ENCODE measurements at regions not wholly inside any gene's neighbourhood (a gene's known extent, or its start where the extent isn't known, plus 50 kb on each side); places are given as distances from the start of the nearest gene placed in this dataset.
"Not testable (repeated sequence)": the region's sequence is repeated elsewhere in the genome, so short reads cannot be mapped to it uniquely, and the experiment has no call there.

- H3K27ac ChIP-seq (ENCODE audit: insufficient read depth in 1 of 2, low read depth in 1 of 2, low read length in 2 of 2, poor library complexity in 1 of 2, severe bottlenecking in 2 of 2); H3K27me3 ChIP-seq (replicated peaks in 2 of 5; ENCODE audit: control insufficient read depth in 4 of 5, insufficient read depth in 5 of 5, low read length in 4 of 5); POLR2A ChIA-PET; H3K9me3 ChIP-seq (ENCODE audit: control extremely low read depth in 1 of 5, control insufficient read depth in 4 of 5, insufficient read depth in 2 of 5, low read depth in 1 of 5, low read length in 4 of 5); H3K4me3 ChIP-seq (ENCODE audit: control insufficient read depth in 1 of 7, extremely low read depth in 1 of 7, insufficient read depth in 4 of 7, low read depth in 2 of 7, low read length in 6 of 7); DNase-seq; H3K36me3 ChIP-seq (ENCODE audit: control insufficient read depth in 4 of 4, insufficient read depth in 4 of 4, low read length in 3 of 4); CTCF ChIA-PET: not testable (repeated sequence)
- WGBS (ENCODE audit: insufficient coverage): 100% methylated on average over 1 of the region's 4 CpGs
- H3K4me1 ChIP-seq (ENCODE audit: control extremely low read depth in 1 of 4, control insufficient read depth in 4 of 4, insufficient read depth in 4 of 4, low read length in 3 of 4): peaks cover 0 to 14% (median 13%) of the 10 kb centered on the region in 4 experiments
Measured at GRCh38 chr5:91285062-91285461, 98.1 kb downstream of the ARRDC3 start.

GRCh38 chr5:91283899-91284298 lies 99.2 kb downstream of the ARRDC3 start:
- Histone ChIP-seq H3K4me1 (ENCODE audit: control extremely low read depth in 1 of 4, control insufficient read depth in 4 of 4, insufficient read depth in 4 of 4, low read length in 3 of 4) (peaks cover 0 to 24% (median 23%) of the 10 kb centered on the region in 4 experiments), H3K9me3 (ENCODE audit: control extremely low read depth in 1 of 5, control insufficient read depth in 4 of 5, insufficient read depth in 2 of 5, low read depth in 1 of 5, low read length in 4 of 5) (peaks cover 0 to 4% (median 0%) of the 10 kb centered on the region in 5 experiments), H3K36me3 (ENCODE audit: control insufficient read depth in 4 of 4, insufficient read depth in 4 of 4, low read length in 3 of 4) (no peaks in the 10 kb centered on the region), H3K27ac (ENCODE audit: insufficient read depth in 1 of 2, low read depth in 1 of 2, low read length in 2 of 2, poor library complexity in 1 of 2, severe bottlenecking in 2 of 2) (no peak overlapping the region), H3K4me3 (ENCODE audit: control insufficient read depth in 1 of 7, extremely low read depth in 1 of 7, insufficient read depth in 4 of 7, low read depth in 2 of 7, low read length in 6 of 7) (no peak overlapping the region), H3K27me3 (replicated peaks in 2 of 5; ENCODE audit: control insufficient read depth in 4 of 5, insufficient read depth in 5 of 5, low read length in 4 of 5) (no peaks in the 10 kb centered on the region)
- peak in 2 of 3 donors; percentile 72 to 77 for DNase-seq
- CTCF ChIA-PET: no interaction called here
- POLR2A ChIA-PET: no interaction called here

- H3K4me3 ChIP-seq (ENCODE audit: control insufficient read depth in 1 of 7, extremely low read depth in 1 of 7, insufficient read depth in 4 of 7, low read depth in 2 of 7, low read length in 6 of 7): no peak overlapping the region
- ChIA-PET CTCF (interaction anchor here (1.4 kb wide), 1 partner anchor 17 kb away, joined by 3 read pairs; no protein-coding TSS in a partner anchor), POLR2A (no interaction called here)
- no peak overlapping the region for H3K27ac ChIP-seq (ENCODE audit: insufficient read depth in 1 of 2, low read depth in 1 of 2, low read length in 2 of 2, poor library complexity in 1 of 2, severe bottlenecking in 2 of 2)
- H3K4me1 ChIP-seq (ENCODE audit: control extremely low read depth in 1 of 4, control insufficient read depth in 4 of 4, insufficient read depth in 4 of 4, low read length in 3 of 4): peaks cover 0 to 24% (median 23%) of the 10 kb centered on the region in 4 experiments
- WGBS (ENCODE audit: insufficient coverage): 90% methylated on average over 3 of the region's 4 CpGs
- DNase-seq: no peak
- peaks cover 0 to 3% (median 0%) of the 10 kb centered on the region in 5 experiments for H3K27me3 ChIP-seq (replicated peaks in 2 of 5; ENCODE audit: control insufficient read depth in 4 of 5, insufficient read depth in 5 of 5, low read length in 4 of 5)
- no peaks in the 10 kb centered on the region for H3K36me3 ChIP-seq (ENCODE audit: control insufficient read depth in 4 of 4, insufficient read depth in 4 of 4, low read length in 3 of 4)
- peaks cover 0 to 4% (median 0%) of the 10 kb centered on the region in 5 experiments for H3K9me3 ChIP-seq (ENCODE audit: control extremely low read depth in 1 of 5, control insufficient read depth in 4 of 5, insufficient read depth in 2 of 5, low read depth in 1 of 5, low read length in 4 of 5)
Measured at GRCh38 chr5:91283326-91283725, 99.8 kb downstream of the ARRDC3 start.

- H3K27me3 ChIP-seq (replicated peaks in 2 of 5; ENCODE audit: control insufficient read depth in 4 of 5, insufficient read depth in 5 of 5, low read length in 4 of 5): peaks cover 0 to 7% (median 0%) of the 10 kb centered on the region in 5 experiments
- H3K4me1 ChIP-seq (ENCODE audit: control extremely low read depth in 1 of 4, control insufficient read depth in 4 of 4, insufficient read depth in 4 of 4, low read length in 3 of 4): peaks cover 0 to 24% (median 23%) of the 10 kb centered on the region in 4 experiments
- WGBS (ENCODE audit: insufficient coverage): 76% methylated on average over 4 of the region's 7 CpGs
- ChIA-PET CTCF (interaction anchor here (1.4 to 2.9 kb wide), 2 partner anchors 19 to 102 kb away, joined by 3 to 13 read pairs; partner anchors contain the start of gene ARRDC3), POLR2A (no interaction called here)
- H3K9me3 ChIP-seq (ENCODE audit: control extremely low read depth in 1 of 5, control insufficient read depth in 4 of 5, insufficient read depth in 2 of 5, low read depth in 1 of 5, low read length in 4 of 5): peaks cover 0 to 4% (median 0%) of the 10 kb centered on the region in 5 experiments
- DNase-seq: no peak
- H3K36me3 ChIP-seq (ENCODE audit: control insufficient read depth in 4 of 4, insufficient read depth in 4 of 4, low read length in 3 of 4): no peaks in the 10 kb centered on the region
- no peak overlapping the region for H3K4me3 ChIP-seq (ENCODE audit: control insufficient read depth in 1 of 7, extremely low read depth in 1 of 7, insufficient read depth in 4 of 7, low read depth in 2 of 7, low read length in 6 of 7)
- no peak overlapping the region for H3K27ac ChIP-seq (ENCODE audit: insufficient read depth in 1 of 2, low read depth in 1 of 2, low read length in 2 of 2, poor library complexity in 1 of 2, severe bottlenecking in 2 of 2)
Measured at GRCh38 chr5:91282210-91282609, 100.9 kb downstream of the ARRDC3 start.

GRCh38 chr5:91281401-91281800 lies 101.7 kb downstream of the ARRDC3 start:
- Histone ChIP-seq H3K4me3 (ENCODE audit: control insufficient read depth in 1 of 7, extremely low read depth in 1 of 7, insufficient read depth in 4 of 7, low read depth in 2 of 7, low read length in 6 of 7) (no peak overlapping the region), H3K4me1 (ENCODE audit: control extremely low read depth in 1 of 4, control insufficient read depth in 4 of 4, insufficient read depth in 4 of 4, low read length in 3 of 4) (peaks cover 0 to 24% (median 23%) of the 10 kb centered on the region in 4 experiments), H3K27ac (ENCODE audit: insufficient read depth in 1 of 2, low read depth in 1 of 2, low read length in 2 of 2, poor library complexity in 1 of 2, severe bottlenecking in 2 of 2) (peak overlapping the region in 1 of 2 experiments; percentile 80), H3K36me3 (ENCODE audit: control insufficient read depth in 4 of 4, insufficient read depth in 4 of 4, low read length in 3 of 4) (no peaks in the 10 kb centered on the region), H3K27me3 (replicated peaks in 2 of 5; ENCODE audit: control insufficient read depth in 4 of 5, insufficient read depth in 5 of 5, low read length in 4 of 5) (peaks cover 0 to 7% (median 0%) of the 10 kb centered on the region in 5 experiments), H3K9me3 (ENCODE audit: control extremely low read depth in 1 of 5, control insufficient read depth in 4 of 5, insufficient read depth in 2 of 5, low read depth in 1 of 5, low read length in 4 of 5) (peaks cover 0 to 4% (median 0%) of the 10 kb centered on the region in 5 experiments)
- ChIA-PET POLR2A (interaction anchor here (1.0 to 1.9 kb wide), 2 partner anchors 98 to 102 kb away, joined by 3 to 9 read pairs; partner anchors contain the start of gene ARRDC3), CTCF (interaction anchor here (0.9 to 2.9 kb wide), 9 partner anchors 11 to 183 kb away, joined by 3 to 13 read pairs (median 4); partner anchors contain the start of gene ARRDC3)
- WGBS (ENCODE audit: insufficient coverage): 70% methylated on average over 2 of the region's 5 CpGs
- DNase-seq: peak in 2 of 3 donors; percentile 51 to 61

GRCh38 chr5:91280362-91281269 lies 102.5 kb downstream of the ARRDC3 start:
- H3K4me3 ChIP-seq (ENCODE audit: control insufficient read depth in 1 of 7, extremely low read depth in 1 of 7, insufficient read depth in 4 of 7, low read depth in 2 of 7, low read length in 6 of 7): peak overlapping the region; percentile 3 to 85 (median 70)
- peak overlapping the region; percentile 42 to 80 for H3K27ac ChIP-seq (ENCODE audit: insufficient read depth in 1 of 2, low read depth in 1 of 2, low read length in 2 of 2, poor library complexity in 1 of 2, severe bottlenecking in 2 of 2)
- peaks cover 0 to 7% (median 0%) of the 10 kb centered on the region in 5 experiments for H3K27me3 ChIP-seq (replicated peaks in 2 of 5; ENCODE audit: control insufficient read depth in 4 of 5, insufficient read depth in 5 of 5, low read length in 4 of 5)
- peak; percentile 95 to 98 (median 98) for DNase-seq
- H3K9me3 ChIP-seq (ENCODE audit: control extremely low read depth in 1 of 5, control insufficient read depth in 4 of 5, insufficient read depth in 2 of 5, low read depth in 1 of 5, low read length in 4 of 5): peaks cover 0 to 4% (median 0%) of the 10 kb centered on the region in 5 experiments
- WGBS (ENCODE audit: insufficient coverage): 0% methylated on average over 35 of the region's 50 CpGs
- peaks cover 0 to 24% (median 23%) of the 10 kb centered on the region in 4 experiments for H3K4me1 ChIP-seq (ENCODE audit: control extremely low read depth in 1 of 4, control insufficient read depth in 4 of 4, insufficient read depth in 4 of 4, low read length in 3 of 4)
- POLR2A ChIA-PET: interaction anchor here (0.7 to 1.9 kb wide), 3 partner anchors 14 to 103 kb away, joined by 3 to 9 read pairs (median 3); partner anchors contain the start of gene ARRDC3
- CTCF ChIA-PET: interaction anchor here (0.6 to 2.9 kb wide), 12 partner anchors 9 to 182 kb away, joined by 3 to 13 read pairs (median 4); partner anchors contain the start of gene ARRDC3
- no peaks in the 10 kb centered on the region for H3K36me3 ChIP-seq (ENCODE audit: control insufficient read depth in 4 of 4, insufficient read depth in 4 of 4, low read length in 3 of 4)

Data from common myeloid progenitor, CD34-positive (primary cell).